Suprapubic skin (tissue), 4 donors: ENCODE measurements at regions not wholly inside any gene's neighbourhood (a gene's known extent, or its start where the extent isn't known, plus 50 kb on each side); places are given as distances from the start of the nearest gene placed in this dataset.

Experiments used
- DNase-seq, 2 donors: peaks; one replicate each; pipeline ENCODE4 v3.0.0-alpha.2; 2019; ENCODE audit warnings: low spot score in 2 of 2
- H3K27ac ChIP-seq: fragments of 200-600 bp; sonication (generic); one replicate; pipeline ENCODE4 v1.5.1; 2019
- H3K27me3 ChIP-seq: fragments of 200-600 bp; sonication (generic); one replicate; pipeline ENCODE4 v1.5.1; 2019
- H3K36me3 ChIP-seq: fragments of 200-600 bp; sonication (generic); one replicate; pipeline ENCODE4 v1.5.1; 2019
- H3K4me1 ChIP-seq: fragments of 200-600 bp; sonication (generic); one replicate; pipeline ENCODE4 v1.5.1; 2019
- H3K4me3 ChIP-seq: fragments of 200-600 bp; sonication (generic); one replicate; pipeline ENCODE4 v1.5.1; 2019; ENCODE audit warnings: mild to moderate bottlenecking
- H3K9me3 ChIP-seq: fragments of 200-600 bp; sonication (generic); one replicate; pipeline ENCODE4 v1.5.1; 2019
- CTCF ChIP-seq, 2 donors: fragments of 200-600 bp in 1 of 2; fragments of 450-650 bp in 1 of 2; sonication (generic) in 1 of 2; IDR thresholded peaks; one replicate each; pipeline ENCODE4 v1.5.1; 2016 to 2019; ENCODE audit warnings: antibody characterized with exemption in 2 of 2, mild to moderate bottlenecking in 1 of 2, moderate library complexity in 1 of 2
- EP300 ChIP-seq: sonication (generic); formaldehyde crosslinking; IDR thresholded peaks from one replicate; pipeline ENCODE4 v1.6.1; 2017; ENCODE audit warnings: antibody characterized with exemption
- POLR2A ChIP-seq, 2 donors: fragments of 450-650 bp; IDR thresholded peaks; one replicate each; pipeline ENCODE4 v1.6.1; 2017; ENCODE audit warnings: antibody characterized with exemption in 2 of 2, mild to moderate bottlenecking in 2 of 2, moderate library complexity in 2 of 2
- POLR2AphosphoS5 ChIP-seq, 3 donors: sonication (generic); formaldehyde crosslinking; IDR thresholded peaks; one replicate each; pipeline ENCODE4 v1.6.1; 2017; ENCODE audit warnings: antibody characterized with exemption in 3 of 3
- WGBS: methylation state at CpG from one replicate; pipeline ENCODE4 v1.1.5; 2018; 5-methylcytosine and 5-hydroxymethylcytosine counted together

- no peak for DNase-seq
- no peaks in the 10 kb centered on the region for H3K9me3 ChIP-seq
- TF ChIP-seq EP300 (no peak), CTCF (IDR thresholded peaks at IDR 0.05) (no peak), POLR2AphosphoS5 (IDR thresholded peaks at IDR 0.05) (no peak), POLR2A (IDR thresholded peaks at IDR 0.05) (no peak)
- no peaks in the 10 kb centered on the region for H3K36me3 ChIP-seq
- H3K27me3 ChIP-seq, result no peaks in the 10 kb centered on the region
- WGBS, result 67% methylated on average over 3 of the region's 3 CpGs
- H3K4me1 ChIP-seq, result no peaks in the 10 kb centered on the region
- H3K4me3 ChIP-seq, result no peak overlapping the region
- no peak overlapping the region for H3K27ac ChIP-seq
Observed at GRCh38 chr3:70501561-70501960, 189.1 kb upstream of the MDFIC2 start.

- no peaks in the 10 kb centered on the region for H3K36me3 ChIP-seq
- H3K27me3 ChIP-seq, result peaks cover 4% of the 10 kb centered on the region
- H3K4me3 ChIP-seq, result no peak overlapping the region
- H3K9me3 ChIP-seq, result no peaks in the 10 kb centered on the region
- no peak for TF ChIP-seq EP300
- TF ChIP-seq CTCF (IDR thresholded peaks at IDR 0.05), result no peak
- no peak for TF ChIP-seq POLR2AphosphoS5 (IDR thresholded peaks at IDR 0.05)
- TF ChIP-seq POLR2A (IDR thresholded peaks at IDR 0.05), result no peak
- H3K4me1 ChIP-seq, result no peaks in the 10 kb centered on the region
- no peak overlapping the region for H3K27ac ChIP-seq
- 26% methylated on average over 7 of the region's 7 CpGs for WGBS
- DNase-seq, result no peak
Observed at GRCh38 chr3:70488816-70489215, 176.4 kb upstream of the MDFIC2 start.

- no peak for TF ChIP-seq POLR2AphosphoS5 (IDR thresholded peaks at IDR 0.05)
- TF ChIP-seq EP300, result no peak
- no peak for TF ChIP-seq POLR2A (IDR thresholded peaks at IDR 0.05)
- TF ChIP-seq CTCF (IDR thresholded peaks at IDR 0.05), result no peak
- Histone ChIP-seq H3K9me3 (no peaks in the 10 kb centered on the region), H3K4me3 (no peak overlapping the region), H3K4me1 (no peaks in the 10 kb centered on the region), H3K36me3 (no peaks in the 10 kb centered on the region), H3K27me3 (peaks cover 4% of the 10 kb centered on the region), H3K27ac (no peak overlapping the region)
- 63% methylated on average over 5 of the region's 5 CpGs for WGBS
- no peak for DNase-seq
Observed at GRCh38 chr3:70488131-70488530, 175.7 kb upstream of the MDFIC2 start.

GRCh38 chr3:70486414-70487017 is 174.1 kb upstream of the MDFIC2 start:
- H3K9me3 ChIP-seq, result no peaks in the 10 kb centered on the region
- DNase-seq, result no peak
- peaks cover 4% of the 10 kb centered on the region for H3K27me3 ChIP-seq
- WGBS, result 69% methylated on average over 2 of the region's 2 CpGs
- no peaks in the 10 kb centered on the region for H3K4me1 ChIP-seq
- no peak overlapping the region for H3K4me3 ChIP-seq
- TF ChIP-seq POLR2AphosphoS5 (IDR thresholded peaks at IDR 0.05), result no peak
- TF ChIP-seq EP300, result no peak
- no peak for TF ChIP-seq POLR2A (IDR thresholded peaks at IDR 0.05)
- TF ChIP-seq CTCF (IDR thresholded peaks at IDR 0.05), result no peak
- H3K27ac ChIP-seq, result no peak overlapping the region
- H3K36me3 ChIP-seq, result no peaks in the 10 kb centered on the region

- H3K9me3 ChIP-seq, result no peaks in the 10 kb centered on the region
- no peaks in the 10 kb centered on the region for H3K36me3 ChIP-seq
- H3K4me1 ChIP-seq, result no peaks in the 10 kb centered on the region
- no peaks in the 10 kb centered on the region for H3K27me3 ChIP-seq
- 86% methylated on average over 2 of the region's 2 CpGs for WGBS
- no peak overlapping the region for H3K27ac ChIP-seq
- no peak for DNase-seq
- TF ChIP-seq EP300, result no peak
- TF ChIP-seq POLR2A (IDR thresholded peaks at IDR 0.05), result no peak
- TF ChIP-seq CTCF (IDR thresholded peaks at IDR 0.05), result no peak
- no peak for TF ChIP-seq POLR2AphosphoS5 (IDR thresholded peaks at IDR 0.05)
- no peak overlapping the region for H3K4me3 ChIP-seq
Observed at GRCh38 chr3:70476174-70476573, 163.7 kb upstream of the MDFIC2 start.
